ENCODE measurements at regions not wholly inside any gene's neighbourhood (a gene's known extent, or its start where the extent isn't known, plus 50 kb on each side); places are given as distances from the start of the nearest gene placed in this dataset.
A peak's percentile ranks its signal among the peaks of the same experiment; 100 is the strongest.
"Not testable (repeated sequence)": the region's sequence is repeated elsewhere in the genome, so short reads cannot be mapped to it uniquely, and the experiment has no call there.

- no peak for DNase-seq (ENCODE audit: extremely low read depth, low read depth)
These were observed 975.5 kb downstream of the OLFM4 start for GRCh38 chr13:54004026-54004699.

- no peak for DNase-seq (ENCODE audit: extremely low read depth, low read depth)
These were observed 987.9 kb downstream of the OLFM4 start for GRCh38 chr13:54016542-54016941.

- DNase-seq (ENCODE audit: extremely low read depth, low read depth): no peak
These were observed 989.9 kb downstream of the OLFM4 start for GRCh38 chr13:54018485-54018884.

GRCh38 chr13:54029226-54029625 lies 1000.6 kb downstream of the OLFM4 start:
- peak; percentile 37 for DNase-seq (ENCODE audit: extremely low read depth, low read depth)

- DNase-seq (ENCODE audit: extremely low read depth, low read depth): no peak
These were observed 1001.1 kb downstream of the OLFM4 start for GRCh38 chr13:54029720-54030119.

- no peak for DNase-seq (ENCODE audit: extremely low read depth, low read depth)
These were observed 1004.8 kb downstream of the OLFM4 start for GRCh38 chr13:54033323-54033861.

GRCh38 chr13:54034047-54034446 lies 1005.4 kb downstream of the OLFM4 start:
- no peak for DNase-seq (ENCODE audit: extremely low read depth, low read depth)

- DNase-seq (ENCODE audit: extremely low read depth, low read depth): not testable (repeated sequence)
These were observed 1028.8 kb downstream of the OLFM4 start for GRCh38 chr13:54057416-54057815.

GRCh38 chr13:54069958-54070357 lies 1041.3 kb downstream of the OLFM4 start:
- DNase-seq (ENCODE audit: extremely low read depth, low read depth): not testable (repeated sequence)

GRCh38 chr13:54077569-54077968 lies 1049.0 kb downstream of the OLFM4 start:
- DNase-seq (ENCODE audit: extremely low read depth, low read depth): no peak

GRCh38 chr13:54078271-54078870 lies 1049.8 kb downstream of the OLFM4 start:
- DNase-seq (ENCODE audit: extremely low read depth, low read depth): no peak

- DNase-seq (ENCODE audit: extremely low read depth, low read depth): not testable (repeated sequence)
These were observed 1053.7 kb downstream of the OLFM4 start for GRCh38 chr13:54082309-54082708.

GRCh38 chr13:54091884-54092283 lies 1063.3 kb downstream of the OLFM4 start:
- no peak for DNase-seq (ENCODE audit: extremely low read depth, low read depth)

GRCh38 chr13:54092686-54093085 lies 1064.1 kb downstream of the OLFM4 start:
- DNase-seq (ENCODE audit: extremely low read depth, low read depth): no peak

- no peak for DNase-seq (ENCODE audit: extremely low read depth, low read depth)
These were observed 1082.0 kb downstream of the OLFM4 start for GRCh38 chr13:54110597-54110996.

GRCh38 chr13:54124700-54125099 lies 1096.1 kb downstream of the OLFM4 start:
- DNase-seq (ENCODE audit: extremely low read depth, low read depth): no peak

GRCh38 chr13:54130931-54131330 lies 1102.3 kb downstream of the OLFM4 start:
- DNase-seq (ENCODE audit: extremely low read depth, low read depth): not testable (repeated sequence)

- not testable (repeated sequence) for DNase-seq (ENCODE audit: extremely low read depth, low read depth)
These were observed 1102.8 kb downstream of the OLFM4 start for GRCh38 chr13:54131433-54131832.

- not testable (repeated sequence) for DNase-seq (ENCODE audit: extremely low read depth, low read depth)
These were observed 1103.5 kb downstream of the OLFM4 start for GRCh38 chr13:54132127-54132526.

- DNase-seq (ENCODE audit: extremely low read depth, low read depth): not testable (repeated sequence)
These were observed 1104.1 kb downstream of the OLFM4 start for GRCh38 chr13:54132720-54133119.

- no peak for DNase-seq (ENCODE audit: extremely low read depth, low read depth)
These were observed 1105.1 kb downstream of the OLFM4 start for GRCh38 chr13:54133746-54134145.

- no peak for DNase-seq (ENCODE audit: extremely low read depth, low read depth)
These were observed 1116.2 kb downstream of the OLFM4 start for GRCh38 chr13:54144828-54145227.
